OCI-LY1 (cell line): ENCODE measurements at regions not wholly inside any gene's neighbourhood (a gene's known extent, or its start where the extent isn't known, plus 50 kb on each side); places are given as distances from the start of the nearest gene placed in this dataset.

Experiments
- EZH2 ChIP-seq: fragments of 200-600 bp; sonication (generic), shearing (Covaris generic); IDR thresholded peaks from 2 replicates; pipeline ENCODE4 v1.8.0; 2017; ENCODE audit warnings: borderline replicate concordance, mixed run types, mild to moderate bottlenecking, antibody characterized with exemption, low read length, moderate library complexity, mixed read lengths
- TF ChIP-seq, protein P1 (sequence below): fragments of 200-600 bp; sonication (generic), shearing (Covaris generic); IDR thresholded peaks from 2 replicates; pipeline ENCODE4 v1.5.1; 2017; ENCODE audit warnings: mild to moderate bottlenecking, antibody characterized with exemption, low read length, moderate library complexity, mixed read lengths

DNA sequence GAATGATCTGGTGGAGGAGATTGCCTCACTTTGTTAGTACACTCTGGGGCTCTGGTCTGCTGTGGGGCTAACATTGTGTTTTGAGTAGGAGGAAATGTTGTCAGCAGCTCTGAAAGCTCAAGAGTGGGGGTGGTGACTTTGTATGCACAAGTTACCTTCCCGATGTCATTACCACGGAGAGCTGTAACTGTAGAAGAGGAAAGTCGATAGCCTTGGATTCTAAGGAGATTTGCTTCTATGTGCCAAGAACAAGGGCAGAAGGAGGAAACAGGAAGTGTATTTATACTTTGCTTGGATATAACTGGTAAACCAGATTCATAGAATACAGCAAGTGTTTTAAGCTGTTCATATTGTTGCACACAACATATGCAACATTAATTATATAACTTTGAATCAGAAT lies 196.1 kb downstream of the AMY1C start:
- TF ChIP-seq, protein P1, sequence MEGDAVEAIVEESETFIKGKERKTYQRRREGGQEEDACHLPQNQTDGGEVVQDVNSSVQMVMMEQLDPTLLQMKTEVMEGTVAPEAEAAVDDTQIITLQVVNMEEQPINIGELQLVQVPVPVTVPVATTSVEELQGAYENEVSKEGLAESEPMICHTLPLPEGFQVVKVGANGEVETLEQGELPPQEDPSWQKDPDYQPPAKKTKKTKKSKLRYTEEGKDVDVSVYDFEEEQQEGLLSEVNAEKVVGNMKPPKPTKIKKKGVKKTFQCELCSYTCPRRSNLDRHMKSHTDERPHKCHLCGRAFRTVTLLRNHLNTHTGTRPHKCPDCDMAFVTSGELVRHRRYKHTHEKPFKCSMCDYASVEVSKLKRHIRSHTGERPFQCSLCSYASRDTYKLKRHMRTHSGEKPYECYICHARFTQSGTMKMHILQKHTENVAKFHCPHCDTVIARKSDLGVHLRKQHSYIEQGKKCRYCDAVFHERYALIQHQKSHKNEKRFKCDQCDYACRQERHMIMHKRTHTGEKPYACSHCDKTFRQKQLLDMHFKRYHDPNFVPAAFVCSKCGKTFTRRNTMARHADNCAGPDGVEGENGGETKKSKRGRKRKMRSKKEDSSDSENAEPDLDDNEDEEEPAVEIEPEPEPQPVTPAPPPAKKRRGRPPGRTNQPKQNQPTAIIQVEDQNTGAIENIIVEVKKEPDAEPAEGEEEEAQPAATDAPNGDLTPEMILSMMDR, result no peak
- TF ChIP-seq EZH2, result no peak
